ENCODE measurements at regions not wholly inside any gene's neighbourhood (a gene's known extent, or its start where the extent isn't known, plus 50 kb on each side); places are given as distances from the start of the nearest gene placed in this dataset.
A peak's percentile ranks its signal among the peaks of the same experiment; 100 is the strongest.

- Histone ChIP-seq H3K36me3 (ENCODE audit: control insufficient read depth, insufficient read depth, low read length) (no peaks in the 10 kb centered on the region), H3K4me3 (ENCODE audit: low read depth, low read length) (no peak overlapping the region), H3K27me3 (ENCODE audit: control insufficient read depth, insufficient read depth, low read length) (no peaks in the 10 kb centered on the region)
- FAIRE-seq (no peak), DNase-seq (ENCODE audit: low read depth) (no peak)
- TF ChIP-seq CTCF (IDR thresholded peaks at IDR 0.05; ENCODE audit: insufficient read depth, low read length, severe bottlenecking), result no peak
These were observed 78.5 kb upstream of the STK17B start for GRCh38 chr2:196249860-196250259.

DNA sequence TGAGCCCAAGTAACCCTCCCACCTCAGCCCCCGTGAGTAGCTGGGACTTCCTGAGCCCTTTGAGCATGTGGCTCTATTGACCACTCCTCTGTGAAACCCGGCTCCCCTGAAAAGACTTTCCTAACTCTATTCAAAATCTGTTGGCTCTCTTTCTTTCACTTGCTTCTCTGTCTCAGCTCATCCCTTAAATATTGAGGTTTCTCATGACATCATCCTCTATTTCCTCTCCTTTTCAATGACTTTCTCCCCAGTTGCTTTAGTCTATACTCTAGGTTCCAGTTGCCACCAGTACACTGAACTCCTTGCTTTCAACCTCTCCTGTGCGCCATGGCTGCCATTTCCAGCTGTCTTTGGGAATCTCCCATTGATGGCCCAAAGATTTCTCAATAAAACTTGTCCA, 79.8 kb upstream of the STK17B start:
- no peak for DNase-seq (ENCODE audit: low read depth)
- Histone ChIP-seq H3K27me3 (ENCODE audit: control insufficient read depth, insufficient read depth, low read length) (no peaks in the 10 kb centered on the region), H3K36me3 (ENCODE audit: control insufficient read depth, insufficient read depth, low read length) (no peaks in the 10 kb centered on the region), H3K4me3 (ENCODE audit: low read depth, low read length) (no peak overlapping the region)
- no peak for FAIRE-seq
- no peak for TF ChIP-seq CTCF (IDR thresholded peaks at IDR 0.05; ENCODE audit: insufficient read depth, low read length, severe bottlenecking)

DNA sequence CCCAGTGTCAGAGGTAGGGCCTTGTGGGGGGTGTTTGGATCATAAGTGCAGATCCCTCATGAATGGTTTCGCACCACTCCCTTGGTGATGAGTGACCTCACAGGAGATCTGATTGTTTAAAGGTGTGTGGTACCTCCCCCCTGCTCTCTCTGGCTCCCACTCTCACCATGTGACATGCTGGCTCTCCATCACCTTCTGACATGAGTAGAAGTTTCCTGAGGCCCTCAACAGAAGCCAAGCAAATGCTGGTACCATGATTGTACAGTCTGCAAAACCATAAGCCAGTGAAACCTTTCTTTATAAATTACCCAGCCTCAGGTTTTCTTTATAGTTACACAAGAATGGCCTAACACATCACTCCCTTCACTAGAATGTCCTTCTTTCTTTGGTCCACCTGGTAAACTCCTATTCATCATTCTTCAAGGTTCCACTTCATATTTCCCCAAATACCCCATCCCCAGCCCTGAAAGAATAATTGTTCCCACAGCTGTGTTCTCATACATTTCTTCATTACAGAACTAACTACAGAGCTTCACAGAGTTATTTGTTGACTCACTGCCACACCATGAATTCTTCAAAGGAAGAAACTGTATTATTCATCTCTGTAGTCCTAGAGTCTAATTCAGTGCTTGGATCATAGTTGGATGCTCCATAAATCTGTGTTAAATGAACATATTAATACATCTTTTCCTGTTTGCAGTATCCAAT, 81.2 kb upstream of the STK17B start:
- TF ChIP-seq CTCF (IDR thresholded peaks at IDR 0.05; ENCODE audit: insufficient read depth, low read length, severe bottlenecking), result no peak
- FAIRE-seq (no peak), DNase-seq (ENCODE audit: low read depth) (peak; percentile 70)
- Histone ChIP-seq H3K4me3 (ENCODE audit: low read depth, low read length) (no peak overlapping the region), H3K27me3 (ENCODE audit: control insufficient read depth, insufficient read depth, low read length) (no peaks in the 10 kb centered on the region), H3K36me3 (ENCODE audit: control insufficient read depth, insufficient read depth, low read length) (no peaks in the 10 kb centered on the region)

GRCh38 chr2:196253116-196253480, 81.7 kb upstream of the STK17B start:
- FAIRE-seq (no peak), DNase-seq (ENCODE audit: low read depth) (peak; percentile 68)
- no peak for TF ChIP-seq CTCF (IDR thresholded peaks at IDR 0.05; ENCODE audit: insufficient read depth, low read length, severe bottlenecking)
- H3K36me3 ChIP-seq (ENCODE audit: control insufficient read depth, insufficient read depth, low read length), result no peaks in the 10 kb centered on the region
- no peak overlapping the region for H3K4me3 ChIP-seq (ENCODE audit: low read depth, low read length)
- no peaks in the 10 kb centered on the region for H3K27me3 ChIP-seq (ENCODE audit: control insufficient read depth, insufficient read depth, low read length)

GRCh38 chr2:196256585-196256984, 85.2 kb upstream of the STK17B start:
- TF ChIP-seq CTCF (IDR thresholded peaks at IDR 0.05; ENCODE audit: insufficient read depth, low read length, severe bottlenecking), result no peak
- FAIRE-seq (no peak), DNase-seq (ENCODE audit: low read depth) (no peak)
- Histone ChIP-seq H3K4me3 (ENCODE audit: low read depth, low read length) (no peak overlapping the region), H3K36me3 (ENCODE audit: control insufficient read depth, insufficient read depth, low read length) (no peaks in the 10 kb centered on the region), H3K27me3 (ENCODE audit: control insufficient read depth, insufficient read depth, low read length) (no peaks in the 10 kb centered on the region)

- H3K36me3 ChIP-seq (ENCODE audit: control insufficient read depth, insufficient read depth, low read length), result no peaks in the 10 kb centered on the region
- no peak for TF ChIP-seq CTCF (IDR thresholded peaks at IDR 0.05; ENCODE audit: insufficient read depth, low read length, severe bottlenecking)
- DNase-seq (ENCODE audit: low read depth) (no peak), FAIRE-seq (no peak)
- no peaks in the 10 kb centered on the region for H3K27me3 ChIP-seq (ENCODE audit: control insufficient read depth, insufficient read depth, low read length)
- H3K4me3 ChIP-seq (ENCODE audit: low read depth, low read length), result no peak overlapping the region
These were observed 85.7 kb upstream of the STK17B start for GRCh38 chr2:196257086-196257485.
